SK-N-SH (cell line): ENCODE measurements at regions not wholly inside any gene's neighbourhood (a gene's known extent, or its start where the extent isn't known, plus 50 kb on each side); places are given as distances from the start of the nearest gene placed in this dataset.

Experiments
- CTCF ChIA-PET: fragments of 300-600, 350-600 bp; formaldehyde crosslinking; extraction: SDS; loops from one replicate; lab custom pipeline; 2021; lab: Yijun Ruan, JAX
- POLR2A ChIA-PET: fragments of 350-600 bp; sonication (Branson Sonifier 250); formaldehyde crosslinking; extraction: SDS; loops from one replicate; lab custom pipeline; 2020; ENCODE audit warnings: antibody characterized with exemption, inconsistent platforms; lab: Yijun Ruan, JAX
- DNase-seq: peaks from one replicate; pipeline ENCODE4 v3.0.0; 2012
- H2AFZ ChIP-seq: fragments of 200-600 bp; sonication (generic); 2 replicates; pipeline ENCODE4 v1.8.1; 2016; ENCODE audit warnings: antibody characterized with exemption, mild to moderate bottlenecking, low read depth
- H3F3A ChIP-seq: fragments of 200-600 bp; sonication (generic); replicated peaks from 2 replicates; pipeline ENCODE3; 2016; ENCODE audit warnings: antibody characterized with exemption, mild to moderate bottlenecking; ENCODE audit not compliant: insufficient read depth
- H3K27ac ChIP-seq, 2 experiments: fragments of 200-500 bp in 1 of 2; fragments of 200-600 bp in 1 of 2; sonication (Bioruptor generic) in 1 of 2; sonication (generic), shearing (Covaris generic) in 1 of 2; 2 replicates each; pipeline versions ENCODE4 v1.5.1 to v1.6.1; 2014 to 2016; ENCODE audit warnings: low read depth in 2 of 2, inconsistent platforms in 1 of 2, low read length in 1 of 2, mild to moderate bottlenecking in 1 of 2, mixed read lengths in 1 of 2
- H3K27me3 ChIP-seq: fragments of 200-600 bp; sonication (generic), shearing (Covaris generic); 2 replicates; pipeline ENCODE4 v1.6.1; 2016; ENCODE audit warnings: mixed run types; ENCODE audit not compliant: insufficient read depth
- H3K36me3 ChIP-seq, 2 experiments: fragments of 200-500 bp in 1 of 2; fragments of 200-600 bp in 1 of 2; sonication (Bioruptor generic) in 1 of 2; sonication (generic) in 1 of 2; replicated peaks in 1 of 2; 2 replicates each; pipeline versions ENCODE3 to v1.5.1; 2014 to 2016; ENCODE audit warnings: low read length in 1 of 2, mild to moderate bottlenecking in 1 of 2; ENCODE audit not compliant: insufficient read depth in 2 of 2, control insufficient read depth in 1 of 2
- H3K4me1 ChIP-seq, 2 experiments: fragments of 200-500 bp in 1 of 2; fragments of 200-600 bp in 1 of 2; sonication (Bioruptor generic) in 1 of 2; sonication (generic), shearing (Covaris generic) in 1 of 2; 2 replicates each; pipeline versions ENCODE4 v1.5.1 to v1.6.1; 2014 to 2016; ENCODE audit warnings: low read depth in 1 of 2, low read length in 1 of 2, mixed run types in 1 of 2; ENCODE audit not compliant: insufficient read depth in 2 of 2, control insufficient read depth in 1 of 2
- H3K4me2 ChIP-seq: fragments of 200-600 bp; sonication (generic), shearing (Covaris generic); 2 replicates; pipeline ENCODE4 v1.6.1; 2017; ENCODE audit warnings: mixed run types
- H3K4me3 ChIP-seq, 2 experiments: fragments of 200-500 bp in 1 of 2; fragments of 200-600 bp in 1 of 2; sonication (Bioruptor generic) in 1 of 2; sonication (generic), shearing (Covaris generic) in 1 of 2; 2 replicates each; pipeline versions ENCODE4 v1.5.1 to v1.8.1; 2014 to 2016; ENCODE audit warnings: low read depth in 2 of 2, inconsistent platforms in 1 of 2, low read length in 1 of 2, mild to moderate bottlenecking in 1 of 2, mixed read lengths in 1 of 2, moderate library complexity in 1 of 2
- H3K79me2 ChIP-seq: fragments of 200-600 bp; sonication (generic); 2 replicates; pipeline ENCODE4 v1.8.1; 2017; ENCODE audit warnings: mild to moderate bottlenecking; ENCODE audit not compliant: insufficient read depth
- H3K9ac ChIP-seq: fragments of 200-600 bp; sonication (generic); 2 replicates; pipeline ENCODE4 v1.6.1; 2017; ENCODE audit warnings: mixed run types
- H3K9me2 ChIP-seq: fragments of 200-600 bp; sonication (generic); 2 replicates; pipeline ENCODE4 v1.6.1; 2017; ENCODE audit warnings: mixed run types
- H3K9me3 ChIP-seq: fragments of 200-600 bp; sonication (generic); 2 replicates; pipeline ENCODE4 v1.6.1; 2017; ENCODE audit warnings: mixed run types, mild to moderate bottlenecking, moderate library complexity
- H4K20me1 ChIP-seq: fragments of 200-600 bp; sonication (generic); 2 replicates; pipeline ENCODE4 v1.6.1; 2017; ENCODE audit warnings: mild to moderate bottlenecking, mixed run types; ENCODE audit not compliant: insufficient read depth
- CHD2 ChIP-seq: fragments of 150-350 bp; IDR thresholded peaks from 2 replicates; pipeline ENCODE4 v1.6.1; 2018; ENCODE audit warnings: low read length; ENCODE audit not compliant: partially characterized antibody
- ELF1 ChIP-seq: IDR thresholded peaks from 2 replicates; pipeline ENCODE4 v1.4.0; 2012
- EP300 ChIP-seq, 2 experiments: IDR thresholded peaks; 2 replicates each; pipeline versions ENCODE4 v1.4.0 to v1.6.1; 2012; ENCODE audit warnings: borderline replicate concordance in 1 of 2, low read depth in 1 of 2, low read length in 1 of 2
- FOXJ3 ChIP-seq: sonication (generic); formaldehyde crosslinking; IDR thresholded peaks from 2 replicates; pipeline ENCODE4 v1.5.1; 2020; ENCODE audit warnings: mild to moderate bottlenecking, missing genetic modification reagents
- GATA2 ChIP-seq: sonication (generic); formaldehyde crosslinking; IDR thresholded peaks from 2 replicates; pipeline ENCODE4 v1.5.0; 2020; ENCODE audit warnings: mild to moderate bottlenecking, missing genetic modification reagents
- JUND ChIP-seq: IDR thresholded peaks from 2 replicates; pipeline ENCODE4 v1.4.0; 2012
- MXI1 ChIP-seq: IDR thresholded peaks from 2 replicates; pipeline ENCODE4 v1.6.1; 2012; ENCODE audit warnings: mild to moderate bottlenecking, low read depth, low read length, improper control_type of control experiment
- NFIC ChIP-seq: IDR thresholded peaks from 2 replicates; pipeline ENCODE4 v1.4.0; 2012; ENCODE audit warnings: borderline replicate concordance
- NRF1 ChIP-seq: IDR thresholded peaks from 2 replicates; pipeline ENCODE4 v1.6.1; 2012; ENCODE audit warnings: low read depth, mild to moderate bottlenecking, low read length
- POLR2AphosphoS5 ChIP-seq: IDR thresholded peaks from 2 replicates; pipeline ENCODE4 v1.6.1; 2012; ENCODE audit warnings: low read depth, low read length
- RAD21 ChIP-seq: IDR thresholded peaks from 2 replicates; pipeline ENCODE4 v1.6.1; 2012; ENCODE audit warnings: mild to moderate bottlenecking, low read length
- RFX5 ChIP-seq: IDR thresholded peaks from 2 replicates; pipeline ENCODE4 v1.6.1; 2012; ENCODE audit warnings: mild to moderate bottlenecking, improper control_type of control experiment, low read length
- RXRA ChIP-seq: IDR thresholded peaks from 2 replicates; pipeline ENCODE4 v1.4.0; 2012; ENCODE audit warnings: low read depth, mild to moderate bottlenecking, borderline replicate concordance
- SIN3A ChIP-seq: IDR thresholded peaks from 2 replicates; pipeline ENCODE4 v1.6.1; 2012; ENCODE audit warnings: low read depth, mild to moderate bottlenecking, low read length, moderate library complexity, borderline replicate concordance
- SMC3 ChIP-seq: IDR thresholded peaks from 2 replicates; pipeline ENCODE4 v1.6.1; 2012; ENCODE audit warnings: low read depth, low read length, improper control_type of control experiment
- TEAD4 ChIP-seq: IDR thresholded peaks from 2 replicates; pipeline ENCODE4 v1.4.0; 2012; ENCODE audit warnings: mild to moderate bottlenecking, borderline replicate concordance; ENCODE audit not compliant: insufficient read depth
- YY1 ChIP-seq: IDR thresholded peaks from 2 replicates; pipeline ENCODE4 v1.4.0; 2012; ENCODE audit warnings: low read depth, mild to moderate bottlenecking
- WGBS: methylation state at CpG from one replicate; pipeline ENCODE4 v1.1.6; 2017; ENCODE audit warnings: low lambda C conversion rate; 5-methylcytosine and 5-hydroxymethylcytosine counted together
- TF ChIP-seq, protein P1 (sequence below): fragments of 150-350 bp; IDR thresholded peaks from 2 replicates; pipeline ENCODE4 v1.6.1; 2017; ENCODE audit warnings: antibody characterized with exemption, low read length, low read depth, borderline replicate concordance
- TF ChIP-seq, protein P2 (sequence below): fragments of 150-350 bp; IDR thresholded peaks from 2 replicates; pipeline ENCODE4 v1.6.1; 2016; ENCODE audit warnings: mild to moderate bottlenecking, low read depth, low read length
- TF ChIP-seq, protein P3 (sequence below): IDR thresholded peaks from 2 replicates; pipeline ENCODE4 v1.4.0; 2012; ENCODE audit warnings: low read depth, borderline replicate concordance

DNA sequence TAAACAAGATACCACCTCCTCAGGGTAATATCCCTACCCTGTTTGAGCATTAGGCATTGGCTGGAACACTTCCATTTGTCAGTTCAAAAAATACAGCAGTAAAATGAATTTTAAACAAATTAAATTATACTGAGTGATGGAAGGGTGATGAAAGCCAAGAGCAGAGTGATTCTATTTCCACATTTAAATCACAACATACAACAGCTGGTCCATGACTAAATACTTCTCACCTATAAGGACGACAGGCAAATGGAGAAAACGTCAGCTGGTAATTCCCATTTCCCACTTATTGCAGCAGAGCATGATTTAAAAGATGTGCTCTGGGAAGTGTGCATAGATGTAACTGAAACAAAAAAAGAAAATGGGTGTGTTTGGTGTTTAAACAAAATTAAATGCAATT is 543.6 kb upstream of the DAB2 start:
- Histone ChIP-seq H4K20me1 (no peaks in the 10 kb centered on the region), H3F3A (no peaks in the 10 kb centered on the region), H3K9me3 (no peaks in the 10 kb centered on the region), H3K9me2 (no peaks in the 10 kb centered on the region), H3K27me3 (no peaks in the 10 kb centered on the region), H3K4me1 (no peaks in the 10 kb centered on the region), H2AFZ (no peak overlapping the region), H3K4me2 (no peak overlapping the region), H3K4me3 (no peak overlapping the region), H3K27ac (no peak overlapping the region), H3K36me3 (no peaks in the 10 kb centered on the region), H3K9ac (no peak overlapping the region), H3K79me2 (no peaks in the 10 kb centered on the region)
- ChIA-PET POLR2A (no interaction called here), CTCF (no interaction called here)
- TF ChIP-seq NRF1 (no peak), TEAD4 (no peak), JUND (no peak), YY1 (no peak), RAD21 (no peak), SIN3A (no peak), NFIC (no peak), POLR2AphosphoS5 (no peak), GATA2 (CRISPR knock-in tag) (no peak), RXRA (no peak), EP300 (IDR thresholded peaks at IDR 0.05; ENCODE audit: borderline replicate concordance in 1 of 2, low read depth in 1 of 2, low read length in 1 of 2) (no peak), ELF1 (no peak)
- TF ChIP-seq, protein P1, sequence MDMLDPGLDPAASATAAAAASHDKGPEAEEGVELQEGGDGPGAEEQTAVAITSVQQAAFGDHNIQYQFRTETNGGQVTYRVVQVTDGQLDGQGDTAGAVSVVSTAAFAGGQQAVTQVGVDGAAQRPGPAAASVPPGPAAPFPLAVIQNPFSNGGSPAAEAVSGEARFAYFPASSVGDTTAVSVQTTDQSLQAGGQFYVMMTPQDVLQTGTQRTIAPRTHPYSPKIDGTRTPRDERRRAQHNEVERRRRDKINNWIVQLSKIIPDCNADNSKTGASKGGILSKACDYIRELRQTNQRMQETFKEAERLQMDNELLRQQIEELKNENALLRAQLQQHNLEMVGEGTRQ, result no peak
- TF ChIP-seq, protein P2, sequence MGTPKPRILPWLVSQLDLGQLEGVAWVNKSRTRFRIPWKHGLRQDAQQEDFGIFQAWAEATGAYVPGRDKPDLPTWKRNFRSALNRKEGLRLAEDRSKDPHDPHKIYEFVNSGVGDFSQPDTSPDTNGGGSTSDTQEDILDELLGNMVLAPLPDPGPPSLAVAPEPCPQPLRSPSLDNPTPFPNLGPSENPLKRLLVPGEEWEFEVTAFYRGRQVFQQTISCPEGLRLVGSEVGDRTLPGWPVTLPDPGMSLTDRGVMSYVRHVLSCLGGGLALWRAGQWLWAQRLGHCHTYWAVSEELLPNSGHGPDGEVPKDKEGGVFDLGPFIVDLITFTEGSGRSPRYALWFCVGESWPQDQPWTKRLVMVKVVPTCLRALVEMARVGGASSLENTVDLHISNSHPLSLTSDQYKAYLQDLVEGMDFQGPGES, result no peak
- 3% methylated on average over 2 of the region's 2 CpGs for WGBS
- DNase-seq, result no peak

- TF ChIP-seq RFX5, result no peak
- TF ChIP-seq, protein P3, sequence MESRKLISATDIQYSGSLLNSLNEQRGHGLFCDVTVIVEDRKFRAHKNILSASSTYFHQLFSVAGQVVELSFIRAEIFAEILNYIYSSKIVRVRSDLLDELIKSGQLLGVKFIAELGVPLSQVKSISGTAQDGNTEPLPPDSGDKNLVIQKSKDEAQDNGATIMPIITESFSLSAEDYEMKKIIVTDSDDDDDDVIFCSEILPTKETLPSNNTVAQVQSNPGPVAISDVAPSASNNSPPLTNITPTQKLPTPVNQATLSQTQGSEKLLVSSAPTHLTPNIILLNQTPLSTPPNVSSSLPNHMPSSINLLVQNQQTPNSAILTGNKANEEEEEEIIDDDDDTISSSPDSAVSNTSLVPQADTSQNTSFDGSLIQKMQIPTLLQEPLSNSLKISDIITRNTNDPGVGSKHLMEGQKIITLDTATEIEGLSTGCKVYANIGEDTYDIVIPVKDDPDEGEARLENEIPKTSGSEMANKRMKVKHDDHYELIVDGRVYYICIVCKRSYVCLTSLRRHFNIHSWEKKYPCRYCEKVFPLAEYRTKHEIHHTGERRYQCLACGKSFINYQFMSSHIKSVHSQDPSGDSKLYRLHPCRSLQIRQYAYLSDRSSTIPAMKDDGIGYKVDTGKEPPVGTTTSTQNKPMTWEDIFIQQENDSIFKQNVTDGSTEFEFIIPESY, result no peak
- no peak for TF ChIP-seq RXRA
- no peak for TF ChIP-seq FOXJ3
- no peak for TF ChIP-seq ELF1
- TF ChIP-seq CHD2, result no peak
- TF ChIP-seq GATA2 (CRISPR knock-in tag), result no peak
- TF ChIP-seq SMC3, result no peak
- no peak for TF ChIP-seq MXI1
- TF ChIP-seq, protein P1, result no peak
These were observed 530.4 kb upstream of the DAB2 start for GRCh38 chr5:39955156-39955555.

More at GRCh38 chr5:39955156-39955555, 530.4 kb upstream of the DAB2 start:
- Histone ChIP-seq H3K27ac (no peak overlapping the region), H3K4me2 (no peak overlapping the region), H3K9me3 (no peaks in the 10 kb centered on the region), H3K27me3 (no peaks in the 10 kb centered on the region), H2AFZ (no peak overlapping the region), H3K4me3 (no peak overlapping the region), H4K20me1 (no peaks in the 10 kb centered on the region), H3K79me2 (no peaks in the 10 kb centered on the region), H3K36me3 (no peaks in the 10 kb centered on the region), H3F3A (no peaks in the 10 kb centered on the region), H3K9ac (no peak overlapping the region), H3K9me2 (no peaks in the 10 kb centered on the region), H3K4me1 (no peaks in the 10 kb centered on the region)
- 4% methylated on average over 2 of the region's 2 CpGs for WGBS
- CTCF ChIA-PET, result no interaction called here
- no peak for DNase-seq
- POLR2A ChIA-PET, result no interaction called here
